MM.1S (cell line): ENCODE measurements at regions not wholly inside any gene's neighbourhood (a gene's known extent, or its start where the extent isn't known, plus 50 kb on each side); places are given as distances from the start of the nearest gene placed in this dataset.

Experiments
- DNase-seq: peaks from one replicate; pipeline ENCODE4 v3.0.0-alpha.2; 2015
- H2AFZ ChIP-seq: fragments of 300-600 bp; sonication (generic); 2 replicates; pipeline ENCODE4 v1.6.0; 2016; ENCODE audit warnings: antibody characterized with exemption, low read length
- H3F3A ChIP-seq: fragments of 300-600 bp; sonication (generic); 2 replicates; pipeline ENCODE4 v1.6.1; 2016; ENCODE audit warnings: mild to moderate bottlenecking, antibody characterized with exemption, low read length, moderate library complexity, mixed read lengths; ENCODE audit not compliant: insufficient read depth
- H3K27ac ChIP-seq: fragments of 300-600 bp; sonication (generic); 2 replicates; pipeline ENCODE4 v1.5.1; 2016; ENCODE audit warnings: mild to moderate bottlenecking, low read length
- H3K27me3 ChIP-seq: fragments of 300-600 bp; sonication (generic); replicated peaks from 2 replicates; pipeline ENCODE4 v1.6.0; 2016; ENCODE audit warnings: low read length; ENCODE audit not compliant: insufficient read depth
- H3K36me3 ChIP-seq: fragments of 300-600 bp; sonication (generic); replicated peaks from 2 replicates; pipeline ENCODE4 v1.6.1; 2016; ENCODE audit warnings: mild to moderate bottlenecking, low read length, mixed read lengths; ENCODE audit not compliant: insufficient read depth
- H3K4me1 ChIP-seq: fragments of 300-600 bp; sonication (generic); 2 replicates; pipeline ENCODE4 v1.6.1; 2016; ENCODE audit warnings: low read length, mixed read lengths
- H3K4me2 ChIP-seq: fragments of 300-600 bp; sonication (generic); 2 replicates; pipeline ENCODE4 v1.6.0; 2016; ENCODE audit warnings: low read depth, low read length
- H3K4me3 ChIP-seq: fragments of 300-600 bp; sonication (generic); 2 replicates; pipeline ENCODE4 v1.5.1; 2016; ENCODE audit warnings: low read length, mixed read lengths
- H3K79me2 ChIP-seq: fragments of 300-600 bp; sonication (generic); 2 replicates; pipeline ENCODE4 v1.6.1; 2016; ENCODE audit warnings: mixed run types, low read length, mixed read lengths
- H3K9ac ChIP-seq: fragments of 300-600 bp; sonication (generic); 2 replicates; pipeline ENCODE4 v1.6.1; 2016; ENCODE audit warnings: low read length, mixed read lengths
- H3K9me2 ChIP-seq: fragments of 300-600 bp; sonication (generic); replicated peaks from 2 replicates; pipeline ENCODE4 v1.6.1; 2016; ENCODE audit warnings: mild to moderate bottlenecking, low read length, mixed read lengths; ENCODE audit not compliant: insufficient read depth
- H3K9me3 ChIP-seq: fragments of 300-600 bp; sonication (generic); replicated peaks from 2 replicates; pipeline ENCODE4 v1.6.1; 2016; ENCODE audit warnings: mild to moderate bottlenecking, low read length, mixed read lengths; ENCODE audit not compliant: insufficient read depth
- H4K20me1 ChIP-seq: fragments of 300-600 bp; sonication (generic); 2 replicates; pipeline ENCODE4 v1.6.1; 2016; ENCODE audit warnings: mild to moderate bottlenecking, low read length, moderate library complexity, mixed read lengths; ENCODE audit not compliant: insufficient read depth
- CTCF ChIP-seq: fragments of 300-600 bp; sonication (generic); IDR thresholded peaks from 2 replicates; pipeline ENCODE4 v1.5.1; 2016; ENCODE audit warnings: antibody characterized with exemption, low read length, mixed read lengths
- EZH2 ChIP-seq: fragments of 300-600 bp; sonication (generic); optimal IDR thresholded peaks from 2 replicates; pipeline ENCODE3; 2017; ENCODE audit warnings: low read depth, mild to moderate bottlenecking, antibody characterized with exemption, low read length, mixed read lengths
- EZH2phosphoT487 ChIP-seq: fragments of 300-600 bp; sonication (generic); IDR thresholded peaks from 2 replicates; pipeline ENCODE4 v1.6.1; 2018; ENCODE audit warnings: antibody characterized with exemption, low read length

GRCh38 chr7:57204411-57204811 is 72.2 kb upstream of the ZNF479 start:
- Histone ChIP-seq H3K9ac (no peak overlapping the region), H3K9me2 (no peaks in the 10 kb centered on the region), H4K20me1 (no peaks in the 10 kb centered on the region), H3F3A (no peaks in the 10 kb centered on the region), H3K27me3 (no peaks in the 10 kb centered on the region), H3K4me1 (no peaks in the 10 kb centered on the region), H3K79me2 (no peaks in the 10 kb centered on the region), H3K4me3 (no peak overlapping the region), H2AFZ (no peak overlapping the region), H3K36me3 (no peaks in the 10 kb centered on the region), H3K27ac (no peak overlapping the region), H3K4me2 (no peak overlapping the region), H3K9me3 (no peaks in the 10 kb centered on the region)
- DNase-seq: no peak
- no peak for TF ChIP-seq EZH2phosphoT487
- TF ChIP-seq EZH2: no peak
- TF ChIP-seq CTCF: no peak

- H3K79me2 ChIP-seq: no peaks in the 10 kb centered on the region
- no peaks in the 10 kb centered on the region for H3F3A ChIP-seq
- no peaks in the 10 kb centered on the region for H3K27me3 ChIP-seq
- H3K4me3 ChIP-seq: no peak overlapping the region
- H3K9ac ChIP-seq: no peak overlapping the region
- H3K9me3 ChIP-seq: no peaks in the 10 kb centered on the region
- no peaks in the 10 kb centered on the region for H3K9me2 ChIP-seq
- TF ChIP-seq EZH2phosphoT487 (no peak), CTCF (no peak), EZH2 (no peak)
- no peak overlapping the region for H2AFZ ChIP-seq
- no peak for DNase-seq
- no peaks in the 10 kb centered on the region for H4K20me1 ChIP-seq
- H3K27ac ChIP-seq: no peak overlapping the region
- H3K4me1 ChIP-seq: no peaks in the 10 kb centered on the region
- H3K4me2 ChIP-seq: no peak overlapping the region
- H3K36me3 ChIP-seq: no peaks in the 10 kb centered on the region
Measured at GRCh38 chr7:57205000-57205399, 72.8 kb upstream of the ZNF479 start.

GRCh38 chr7:57207836-57208235 is 75.6 kb upstream of the ZNF479 start:
- no peak for DNase-seq
- Histone ChIP-seq H3K27me3 (no peaks in the 10 kb centered on the region), H3K27ac (no peak overlapping the region), H4K20me1 (no peaks in the 10 kb centered on the region), H3K9me3 (no peaks in the 10 kb centered on the region), H3K4me3 (no peak overlapping the region), H3K36me3 (no peaks in the 10 kb centered on the region), H3K4me1 (no peaks in the 10 kb centered on the region), H3K4me2 (no peak overlapping the region), H3K9me2 (no peaks in the 10 kb centered on the region), H3F3A (no peaks in the 10 kb centered on the region), H2AFZ (no peak overlapping the region), H3K79me2 (no peaks in the 10 kb centered on the region), H3K9ac (no peak overlapping the region)
- TF ChIP-seq CTCF: no peak
- no peak for TF ChIP-seq EZH2
- TF ChIP-seq EZH2phosphoT487: no peak

- Histone ChIP-seq H3K79me2 (no peaks in the 10 kb centered on the region), H4K20me1 (no peaks in the 10 kb centered on the region), H3K4me2 (no peak overlapping the region), H3K4me3 (no peak overlapping the region), H3F3A (no peaks in the 10 kb centered on the region), H3K27me3 (no peaks in the 10 kb centered on the region), H2AFZ (no peak overlapping the region), H3K27ac (no peak overlapping the region), H3K4me1 (no peaks in the 10 kb centered on the region), H3K9me2 (no peaks in the 10 kb centered on the region), H3K9me3 (no peaks in the 10 kb centered on the region), H3K36me3 (no peaks in the 10 kb centered on the region), H3K9ac (no peak overlapping the region)
- TF ChIP-seq CTCF: no peak
- no peak for TF ChIP-seq EZH2phosphoT487
- TF ChIP-seq EZH2: no peak
- no peak for DNase-seq
Measured at GRCh38 chr7:57210212-57210611, 78.0 kb upstream of the ZNF479 start.
